ENCODE measurements at regions not wholly inside any gene's neighbourhood (a gene's known extent, or its start where the extent isn't known, plus 50 kb on each side); places are given as distances from the start of the nearest gene placed in this dataset.

GRCh38 chr1:238985312-238985711 lies 401.1 kb upstream of the CHRM3 start:
- Mint-ChIP-seq H3K4me3 (no peak overlapping the region), H3K36me3 (ENCODE audit: insufficient read depth in 1 of 3, low read depth in 3 of 3) (peaks cover 0 to 12% (median 0%) of the 10 kb centered on the region in 3 experiments; a peak in 3 of 7 replicates), H3K9me3 (peaks cover 8 to 13% of the 10 kb centered on the region in 2 experiments; a peak in 4 of 5 replicates), H3K27me3 (ENCODE audit: low read depth) (no peaks in the 10 kb centered on the region), H3K27ac (no peak overlapping the region), H3K4me1 (no peaks in the 10 kb centered on the region)
- Histone ChIP-seq H3K23ac (ENCODE audit: insufficient read length, low read depth, low read length) (no peak overlapping the region), H3K4me1 (ENCODE audit: insufficient read depth, low read length) (no peaks in the 10 kb centered on the region), H3T11ph (ENCODE audit: low read length) (no peak overlapping the region), H3K14ac (ENCODE audit: insufficient read depth, low read length) (no peak overlapping the region), H2BK5ac (ENCODE audit: insufficient read length, low read length) (no peak overlapping the region), H3K18ac (ENCODE audit: insufficient read length, low read depth, low read length) (no peak overlapping the region), H3K4me2 (ENCODE audit: insufficient read depth, insufficient read length, low read length) (no peak overlapping the region), H4K5ac (ENCODE audit: insufficient read length, low read depth, low read length) (no peak overlapping the region), H2AK5ac (ENCODE audit: insufficient read length, low read length) (no peak overlapping the region), H3K79me2 (ENCODE audit: insufficient read depth, low read length) (no peaks in the 10 kb centered on the region), H3K9me3 (ENCODE audit: control insufficient read depth, low read depth, low read length) (peaks cover 9% of the 10 kb centered on the region), H4K91ac (ENCODE audit: insufficient read length, low read depth, low read length) (no peak overlapping the region), H3K23me2 (ENCODE audit: insufficient read length, low read depth, low read length, poor library complexity, severe bottlenecking) (no peaks in the 10 kb centered on the region), H4K20me1 (ENCODE audit: control insufficient read depth, insufficient read depth, insufficient read length) (no peaks in the 10 kb centered on the region), H3K4ac (ENCODE audit: low read depth, low read length) (no peak overlapping the region), H2BK120ac (ENCODE audit: low read depth, low read length, poor library complexity, severe bottlenecking) (no peak overlapping the region), H2BK20ac (ENCODE audit: low read depth, low read length, poor library complexity, severe bottlenecking) (no peak overlapping the region), H2AFZ (ENCODE audit: low read length) (no peak overlapping the region), H2BK15ac (ENCODE audit: low read depth, low read length) (no peak overlapping the region), H3K27me3 (ENCODE audit: insufficient read depth, low read length) (no peaks in the 10 kb centered on the region), H3K79me1 (ENCODE audit: insufficient read depth, low read depth, low read length, poor library complexity, severe bottlenecking) (no peaks in the 10 kb centered on the region), H3K27ac (ENCODE audit: insufficient read length, low read depth, low read length) (no peak overlapping the region), H4K8ac (replicated peaks; ENCODE audit: insufficient read length, low read depth, low read length) (no peak overlapping the region), H2BK12ac (ENCODE audit: insufficient read length, low read depth, low read length) (no peak overlapping the region), H3K56ac (ENCODE audit: insufficient read length, low read depth, low read length) (no peak overlapping the region), H3K9ac (ENCODE audit: extremely low read depth, insufficient read length, low read length) (no peak overlapping the region)
- WGBS (ENCODE audit: extremely low coverage, insufficient read length, low lambda C conversion rate): no CpG with 5 or more reads among the region's 2 CpGs
- TF ChIP-seq, protein P1, sequence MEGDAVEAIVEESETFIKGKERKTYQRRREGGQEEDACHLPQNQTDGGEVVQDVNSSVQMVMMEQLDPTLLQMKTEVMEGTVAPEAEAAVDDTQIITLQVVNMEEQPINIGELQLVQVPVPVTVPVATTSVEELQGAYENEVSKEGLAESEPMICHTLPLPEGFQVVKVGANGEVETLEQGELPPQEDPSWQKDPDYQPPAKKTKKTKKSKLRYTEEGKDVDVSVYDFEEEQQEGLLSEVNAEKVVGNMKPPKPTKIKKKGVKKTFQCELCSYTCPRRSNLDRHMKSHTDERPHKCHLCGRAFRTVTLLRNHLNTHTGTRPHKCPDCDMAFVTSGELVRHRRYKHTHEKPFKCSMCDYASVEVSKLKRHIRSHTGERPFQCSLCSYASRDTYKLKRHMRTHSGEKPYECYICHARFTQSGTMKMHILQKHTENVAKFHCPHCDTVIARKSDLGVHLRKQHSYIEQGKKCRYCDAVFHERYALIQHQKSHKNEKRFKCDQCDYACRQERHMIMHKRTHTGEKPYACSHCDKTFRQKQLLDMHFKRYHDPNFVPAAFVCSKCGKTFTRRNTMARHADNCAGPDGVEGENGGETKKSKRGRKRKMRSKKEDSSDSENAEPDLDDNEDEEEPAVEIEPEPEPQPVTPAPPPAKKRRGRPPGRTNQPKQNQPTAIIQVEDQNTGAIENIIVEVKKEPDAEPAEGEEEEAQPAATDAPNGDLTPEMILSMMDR (conservative IDR thresholded peaks at IDR 0.05): no peak
- no peak for DNase-seq
